ENCODE measurements at regions not wholly inside any gene's neighbourhood (a gene's known extent, or its start where the extent isn't known, plus 50 kb on each side); places are given as distances from the start of the nearest gene placed in this dataset.

GRCh38 chr10:36612436-36612835 lies 513.0 kb upstream of the ANKRD30A start:
- no peak overlapping the region for H3K4me3 ChIP-seq (ENCODE audit: low read depth, low read length)
- no peak for TF ChIP-seq CTCF (IDR thresholded peaks at IDR 0.05; ENCODE audit: borderline replicate concordance, insufficient read depth, low read depth, low read length)

GRCh38 chr10:36608866-36609265 lies 516.5 kb upstream of the ANKRD30A start:
- no peak overlapping the region for H3K4me3 ChIP-seq (ENCODE audit: low read depth, low read length)
- no peak for TF ChIP-seq CTCF (IDR thresholded peaks at IDR 0.05; ENCODE audit: borderline replicate concordance, insufficient read depth, low read depth, low read length)

GRCh38 chr10:36608251-36608650 lies 517.1 kb upstream of the ANKRD30A start:
- H3K4me3 ChIP-seq (ENCODE audit: low read depth, low read length), result no peak overlapping the region
- no peak for TF ChIP-seq CTCF (IDR thresholded peaks at IDR 0.05; ENCODE audit: borderline replicate concordance, insufficient read depth, low read depth, low read length)

- H3K4me3 ChIP-seq (ENCODE audit: low read depth, low read length), result no peak overlapping the region
- no peak for TF ChIP-seq CTCF (IDR thresholded peaks at IDR 0.05; ENCODE audit: borderline replicate concordance, insufficient read depth, low read depth, low read length)
Measured at GRCh38 chr10:36606234-36606839, 519.1 kb upstream of the ANKRD30A start.

GRCh38 chr10:36604316-36604715 lies 521.1 kb upstream of the ANKRD30A start:
- TF ChIP-seq CTCF (IDR thresholded peaks at IDR 0.05; ENCODE audit: borderline replicate concordance, insufficient read depth, low read depth, low read length), result no peak
- H3K4me3 ChIP-seq (ENCODE audit: low read depth, low read length), result no peak overlapping the region

- H3K4me3 ChIP-seq (ENCODE audit: low read depth, low read length), result no peak overlapping the region
- TF ChIP-seq CTCF (IDR thresholded peaks at IDR 0.05; ENCODE audit: borderline replicate concordance, insufficient read depth, low read depth, low read length), result no peak
Measured at GRCh38 chr10:36603688-36604087, 521.7 kb upstream of the ANKRD30A start.

- H3K4me3 ChIP-seq (ENCODE audit: low read depth, low read length), result no peak overlapping the region
- no peak for TF ChIP-seq CTCF (IDR thresholded peaks at IDR 0.05; ENCODE audit: borderline replicate concordance, insufficient read depth, low read depth, low read length)
Measured at GRCh38 chr10:36602374-36602773, 523.0 kb upstream of the ANKRD30A start.

Measured in GM12875 (cell line).